Progenitor cell of endocrine pancreas (in vitro differentiated cells): ENCODE measurements at regions not wholly inside any gene's neighbourhood (a gene's known extent, or its start where the extent isn't known, plus 50 kb on each side); places are given as distances from the start of the nearest gene placed in this dataset.

ENCODE experiments used
- DNase-seq: peaks from one replicate; pipeline ENCODE4 v3.0.0; 2021; ENCODE audit warnings: low spot score; ENCODE audit not compliant: unreplicated experiment
- H3K27ac Mint-ChIP-seq: 2 replicates; pipeline ENCODE4 v1.8.0; 2021; ENCODE audit warnings: mild to moderate bottlenecking, moderate library complexity, mixed read lengths
- H3K27me3 Mint-ChIP-seq: 2 replicates; pipeline ENCODE4 v1.8.0; 2021; ENCODE audit warnings: mixed read lengths
- H3K36me3 Mint-ChIP-seq: 2 replicates; pipeline ENCODE4 v1.8.0; 2022; ENCODE audit warnings: mixed read lengths; ENCODE audit not compliant: insufficient read depth
- H3K4me1 Mint-ChIP-seq: 2 replicates; pipeline ENCODE4 v1.8.0; 2021; ENCODE audit warnings: low read depth, mixed read lengths
- H3K4me3 Mint-ChIP-seq: 2 replicates; pipeline ENCODE4 v1.8.0; 2021; ENCODE audit warnings: low read depth, mild to moderate bottlenecking, moderate library complexity, mixed read lengths
- H3K9me3 Mint-ChIP-seq: 2 replicates; pipeline ENCODE4 v1.8.0; 2021; ENCODE audit warnings: low read depth, mixed read lengths
- CTCF ChIP-seq: fragments of 200-600 bp; sonication (generic); IDR thresholded peaks from one replicate; pipeline ENCODE4 v1.5.0; 2021; ENCODE audit warnings: antibody characterized with exemption, mild to moderate bottlenecking; ENCODE audit not compliant: unreplicated experiment

DNA sequence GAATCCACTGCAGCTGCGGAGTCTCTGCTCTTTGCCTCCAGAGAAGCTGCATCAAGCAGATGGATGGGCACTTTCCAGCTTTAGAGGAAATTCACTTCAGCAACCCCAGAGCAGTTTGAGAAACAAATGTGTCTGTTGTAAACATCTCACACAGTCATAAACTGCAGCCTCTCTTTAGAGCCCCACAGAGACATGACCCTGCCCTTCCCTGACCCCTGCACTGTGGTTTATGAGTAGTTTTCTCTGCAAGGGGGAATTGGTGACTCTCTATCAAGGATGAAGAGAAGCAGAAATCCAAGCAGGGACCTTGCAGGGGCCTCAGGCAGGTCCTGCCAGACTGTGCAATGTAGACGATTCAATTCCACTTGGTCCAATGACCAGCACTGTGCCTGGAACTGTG, 160.2 kb downstream of the SH2D4B start:
- H3K36me3 Mint-ChIP-seq, result no peaks in the 10 kb centered on the region
- no peak overlapping the region for H3K4me3 Mint-ChIP-seq
- peaks cover 4% of the 10 kb centered on the region for H3K4me1 Mint-ChIP-seq
- no peak for TF ChIP-seq CTCF
- DNase-seq, result no peak
- H3K27me3 Mint-ChIP-seq, result peaks cover 6% of the 10 kb centered on the region
- H3K27ac Mint-ChIP-seq, result no peak overlapping the region
- no peaks in the 10 kb centered on the region for H3K9me3 Mint-ChIP-seq

- peaks cover 17% of the 10 kb centered on the region for H3K4me1 Mint-ChIP-seq
- H3K27me3 Mint-ChIP-seq, result peaks cover 6% of the 10 kb centered on the region
- peak; percentile 94 for TF ChIP-seq CTCF
- H3K36me3 Mint-ChIP-seq, result no peaks in the 10 kb centered on the region
- no peak overlapping the region for H3K27ac Mint-ChIP-seq
- no peak overlapping the region for H3K4me3 Mint-ChIP-seq
- DNase-seq, result peak; percentile 86
- H3K9me3 Mint-ChIP-seq, result no peaks in the 10 kb centered on the region
Observed at GRCh38 chr10:80699602-80700039, 161.9 kb downstream of the SH2D4B start.

DNA sequence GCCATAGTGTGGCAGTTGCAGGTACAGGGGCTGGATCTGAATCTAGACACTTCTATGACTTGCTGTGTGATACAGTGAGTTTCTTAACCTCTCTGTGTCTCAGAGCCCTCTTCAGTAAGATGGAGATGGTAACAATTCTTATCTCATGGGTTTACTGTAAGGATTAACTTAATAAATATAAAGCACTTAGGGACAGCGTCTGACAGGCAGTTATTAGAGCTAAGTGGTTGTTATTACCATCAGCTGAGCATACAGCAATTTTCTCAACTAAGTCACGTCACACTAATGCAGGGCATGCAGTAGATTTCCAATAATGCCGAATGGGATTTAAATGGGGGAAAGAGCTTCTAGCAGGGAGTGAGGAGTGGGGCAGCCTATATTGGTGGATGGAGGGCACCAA, 162.6 kb downstream of the SH2D4B start:
- H3K4me1 Mint-ChIP-seq, result peaks cover 17% of the 10 kb centered on the region
- no peak overlapping the region for H3K27ac Mint-ChIP-seq
- H3K36me3 Mint-ChIP-seq, result no peaks in the 10 kb centered on the region
- no peaks in the 10 kb centered on the region for H3K9me3 Mint-ChIP-seq
- no peak for DNase-seq
- no peak for TF ChIP-seq CTCF
- peaks cover 6% of the 10 kb centered on the region for H3K27me3 Mint-ChIP-seq
- H3K4me3 Mint-ChIP-seq, result no peak overlapping the region

GRCh38 chr10:80700760-80701444, 163.2 kb downstream of the SH2D4B start:
- DNase-seq, result no peak
- TF ChIP-seq CTCF, result no peak
- no peaks in the 10 kb centered on the region for H3K9me3 Mint-ChIP-seq
- peaks cover 17% of the 10 kb centered on the region for H3K4me1 Mint-ChIP-seq
- no peak overlapping the region for H3K4me3 Mint-ChIP-seq
- H3K27me3 Mint-ChIP-seq, result peaks cover 2% of the 10 kb centered on the region
- H3K27ac Mint-ChIP-seq, result no peak overlapping the region
- H3K36me3 Mint-ChIP-seq, result no peaks in the 10 kb centered on the region

DNA sequence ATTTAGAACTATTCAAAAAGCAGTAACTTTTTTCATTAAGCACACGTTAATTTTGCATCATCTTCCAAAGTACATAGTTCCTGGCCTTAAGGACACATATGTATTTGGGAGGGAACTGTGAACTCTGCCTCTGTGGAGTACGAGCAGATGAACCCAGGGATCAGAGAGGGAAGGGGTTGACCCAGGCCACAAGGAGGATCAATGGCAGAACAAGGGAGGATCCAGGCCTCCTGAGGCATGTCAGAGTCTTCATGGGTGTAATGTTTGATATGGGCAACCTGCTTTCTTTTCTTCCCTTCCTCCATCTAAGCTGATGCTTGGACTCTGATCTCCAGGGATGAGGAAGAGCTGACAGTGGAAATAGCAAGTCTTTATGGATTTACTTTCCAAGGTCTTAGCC, 164.0 kb downstream of the SH2D4B start:
- Mint-ChIP-seq H3K27me3 (peaks cover 2% of the 10 kb centered on the region), H3K9me3 (no peaks in the 10 kb centered on the region), H3K4me1 (peaks cover 17% of the 10 kb centered on the region), H3K36me3 (no peaks in the 10 kb centered on the region), H3K27ac (no peak overlapping the region), H3K4me3 (no peak overlapping the region)
- DNase-seq, result no peak
- no peak for TF ChIP-seq CTCF
